Activated CD8-positive, alpha-beta memory T cell treated with anti-CD3 and anti-CD28 coated beads, Interleukin-2, amount 50 U/mL, for 24 hours (primary cell): ENCODE measurements at regions not wholly inside any gene's neighbourhood (a gene's known extent, or its start where the extent isn't known, plus 50 kb on each side); places are given as distances from the start of the nearest gene placed in this dataset.
"Not testable (repeated sequence)": the region's sequence is repeated elsewhere in the genome, so short reads cannot be mapped to it uniquely, and the experiment has no call there.

Experiments
- DNase-seq: peaks from one replicate; pipeline ENCODE4 v3.0.0-alpha.2; 2020; ENCODE audit errors: extremely low read depth

GRCh38 chr21:38613686-38614085 lies 115.4 kb upstream of the ERG start:
- no peak for DNase-seq

GRCh38 chr21:38614558-38614957 lies 116.3 kb upstream of the ERG start:
- no peak for DNase-seq

GRCh38 chr21:38619480-38619879 lies 121.2 kb upstream of the ERG start:
- DNase-seq, result no peak

GRCh38 chr21:38619992-38620479 lies 121.8 kb upstream of the ERG start:
- no peak for DNase-seq

- no peak for DNase-seq
Observed at GRCh38 chr21:38621132-38621531, 122.9 kb upstream of the ERG start.

- DNase-seq, result no peak
Observed at GRCh38 chr21:38622081-38622826, 124.0 kb upstream of the ERG start.

GRCh38 chr21:38622827-38623209 lies 124.5 kb upstream of the ERG start:
- DNase-seq, result no peak

- DNase-seq, result no peak
Observed at GRCh38 chr21:38623552-38623951, 125.3 kb upstream of the ERG start.

GRCh38 chr21:38625000-38625399 lies 126.7 kb upstream of the ERG start:
- no peak for DNase-seq

- DNase-seq, result no peak
Observed at GRCh38 chr21:38626306-38626705, 128.0 kb upstream of the ERG start.

GRCh38 chr21:38628349-38628748 lies 130.1 kb upstream of the ERG start:
- DNase-seq, result no peak

GRCh38 chr21:38631206-38631605 lies 132.9 kb upstream of the ERG start:
- DNase-seq, result no peak

- no peak for DNase-seq
Observed at GRCh38 chr21:38631676-38632075, 133.4 kb upstream of the ERG start.

- no peak for DNase-seq
Observed at GRCh38 chr21:38637161-38637560, 138.9 kb upstream of the ERG start.

- DNase-seq, result no peak
Observed at GRCh38 chr21:38639571-38640354, 141.5 kb upstream of the ERG start.

GRCh38 chr21:38640355-38640742 lies 142.1 kb upstream of the ERG start:
- not testable (repeated sequence) for DNase-seq

GRCh38 chr21:38643404-38644023 lies 145.2 kb upstream of the ERG start:
- no peak for DNase-seq

GRCh38 chr21:38645282-38645681 lies 147.0 kb upstream of the ERG start:
- no peak for DNase-seq

- DNase-seq, result no peak
Observed at GRCh38 chr21:38646213-38646837, 148.0 kb upstream of the ERG start.

GRCh38 chr21:38649120-38649519 lies 150.8 kb upstream of the ERG start:
- no peak for DNase-seq

- no peak for DNase-seq
Observed at GRCh38 chr21:38651570-38651969, 153.3 kb upstream of the ERG start.

- DNase-seq, result no peak
Observed at GRCh38 chr21:38652396-38652795, 153.3 kb upstream of the ETS2 start.
